Kidney epithelial cell (primary cell): ENCODE measurements at regions not wholly inside any gene's neighbourhood (a gene's known extent, or its start where the extent isn't known, plus 50 kb on each side); places are given as distances from the start of the nearest gene placed in this dataset.
"Not testable (repeated sequence)": the region's sequence is repeated elsewhere in the genome, so short reads cannot be mapped to it uniquely, and the experiment has no call there.

ENCODE experiments used
- DNase-seq: peaks from one replicate; pipeline ENCODE4 v3.0.0-alpha.2; 2010; ENCODE audit warnings: low read depth
- H3K27me3 ChIP-seq: 2 replicates; pipeline ENCODE4 v1.6.0; 2011; ENCODE audit warnings: low read length; ENCODE audit not compliant: control insufficient read depth, insufficient read depth
- H3K36me3 ChIP-seq: 2 replicates; pipeline ENCODE4 v1.5.1; 2011; ENCODE audit warnings: low read length; ENCODE audit not compliant: control insufficient read depth, insufficient read depth
- H3K4me3 ChIP-seq: 2 replicates; pipeline ENCODE4 v1.5.1; 2011; ENCODE audit warnings: low read depth, mild to moderate bottlenecking, control low read depth, low read length
- CTCF ChIP-seq: IDR thresholded peaks from 2 replicates; pipeline ENCODE4 v1.5.1; 2011; ENCODE audit warnings: mild to moderate bottlenecking, moderate library complexity, low read length, control low read depth, inconsistent platforms; ENCODE audit not compliant: insufficient read depth, poor library complexity, severe bottlenecking

GRCh38 chr14:30054201-30054600 is 126.6 kb upstream of the PRKD1 start:
- no peak overlapping the region for H3K4me3 ChIP-seq
- DNase-seq, result no peak
- TF ChIP-seq CTCF, result no peak
- no peaks in the 10 kb centered on the region for H3K27me3 ChIP-seq
- H3K36me3 ChIP-seq, result no peaks in the 10 kb centered on the region

GRCh38 chr14:30058401-30058800 is 130.8 kb upstream of the PRKD1 start:
- H3K36me3 ChIP-seq, result no peaks in the 10 kb centered on the region
- H3K27me3 ChIP-seq, result no peaks in the 10 kb centered on the region
- DNase-seq, result no peak
- H3K4me3 ChIP-seq, result no peak overlapping the region
- no peak for TF ChIP-seq CTCF

- no peaks in the 10 kb centered on the region for H3K27me3 ChIP-seq
- no peaks in the 10 kb centered on the region for H3K36me3 ChIP-seq
- no peak overlapping the region for H3K4me3 ChIP-seq
- no peak for TF ChIP-seq CTCF
- DNase-seq, result no peak
Measured at GRCh38 chr14:30063746-30064145, 136.1 kb upstream of the PRKD1 start.

GRCh38 chr14:30064454-30064853 is 136.8 kb upstream of the PRKD1 start:
- no peak for DNase-seq
- Histone ChIP-seq H3K27me3 (no peaks in the 10 kb centered on the region), H3K36me3 (no peaks in the 10 kb centered on the region), H3K4me3 (no peak overlapping the region)
- TF ChIP-seq CTCF, result no peak

- H3K36me3 ChIP-seq, result no peaks in the 10 kb centered on the region
- no peak overlapping the region for H3K4me3 ChIP-seq
- DNase-seq, result no peak
- no peak for TF ChIP-seq CTCF
- H3K27me3 ChIP-seq, result no peaks in the 10 kb centered on the region
Measured at GRCh38 chr14:30069536-30069935, 141.9 kb upstream of the PRKD1 start.

GRCh38 chr14:30072454-30072853 is 144.8 kb upstream of the PRKD1 start:
- H3K36me3 ChIP-seq, H3K27me3 ChIP-seq, H3K4me3 ChIP-seq, DNase-seq: not testable (repeated sequence)
